Heart right ventricle (tissue), 16 donors: ENCODE measurements at regions not wholly inside any gene's neighbourhood (a gene's known extent, or its start where the extent isn't known, plus 50 kb on each side); places are given as distances from the start of the nearest gene placed in this dataset.

Experiments
- ATAC-seq, 8 donors: fragments of 200-7000 bp; cut with Tn5 transposase; one replicate each; pipeline ENCODE4 v1.9.1; 2020; ENCODE audit warnings: mild to moderate bottlenecking in 8 of 8, moderate library complexity in 8 of 8, moderate number of reproducible peaks in 1 of 8
- DNase-seq, 2 donors: peaks; one replicate each; pipeline ENCODE4 v3.0.0-alpha.2; 2020
- H3K27ac ChIP-seq, 10 donors: fragments of 200-600 bp; sonication (generic) in 2 of 10; one replicate each; pipeline versions ENCODE4 v1.5.0 to v1.8.0; 2020 to 2022; ENCODE audit warnings: mild to moderate bottlenecking in 3 of 10
- H3K27me3 ChIP-seq, 7 donors: fragments of 200-600 bp; one replicate each; pipeline ENCODE4 v1.8.0; 2021 to 2022; ENCODE audit warnings: mild to moderate bottlenecking in 2 of 7
- H3K36me3 ChIP-seq, 9 donors: fragments of 200-600 bp; sonication (generic) in 1 of 9; one replicate each; pipeline versions ENCODE4 v1.5.0 to v1.8.0; 2020 to 2022; ENCODE audit warnings: mild to moderate bottlenecking in 2 of 9
- H3K4me1 ChIP-seq, 9 donors: fragments of 200-600 bp; sonication (generic) in 1 of 9; one replicate each; pipeline versions ENCODE4 v1.5.0 to v1.8.0; 2020 to 2022; ENCODE audit warnings: mild to moderate bottlenecking in 4 of 9
- H3K4me3 ChIP-seq, 10 donors: fragments of 200-600 bp; sonication (generic) in 2 of 10; one replicate each; pipeline versions ENCODE4 v1.5.0 to v1.8.0; 2020 to 2022; ENCODE audit warnings: mild to moderate bottlenecking in 7 of 10, moderate library complexity in 2 of 10
- H3K9me3 ChIP-seq, 11 donors: fragments of 200-600 bp in 10 of 11; sonication (generic) in 2 of 11; one replicate each; pipeline versions ENCODE4 v1.5.0 to v1.8.0; 2013 to 2022; ENCODE audit warnings: mild to moderate bottlenecking in 2 of 11, control low read depth in 1 of 11, moderate library complexity in 1 of 11
- CTCF ChIP-seq, 9 donors: fragments of 200-600 bp; sonication (generic) in 2 of 9; IDR thresholded peaks; one replicate each; pipeline versions ENCODE4 v1.5.0 to v1.8.0; 2021 to 2022; ENCODE audit warnings: antibody characterized with exemption in 9 of 9, mild to moderate bottlenecking in 5 of 9, moderate library complexity in 1 of 9
- WGBS, 2 donors: extraction: QIAGEN DNeasy Blood & Tissue Kit; methylation state at CpG; one replicate each; pipeline ENCODE4 v1.1.7; 2013; ENCODE audit warnings: inconsistent platforms in 1 of 2; 5-methylcytosine and 5-hydroxymethylcytosine counted together
- intact Hi-C, 10 donors: fragments of 100-400 bp; cut with DNase I; formaldehyde crosslinking; loops; one replicate each; pipeline versions ENCODE4 v1.11.1 to v1.14.2; 2022
- donor health status: Arrhythmogenic right ventricular cardiomyopathy.
- donor health status: ischemic (EF 13 %, LVEDD 7.1; RV severe dilation, severe dysfunction).
- donor health status: healthy with polysubstance abuse.
- donor health status: DM: no; HTN: yes; CAD: no.
- donor health status: DM: no; HTN: no; CAD: no.
- donor health status: ischemic (EF 25% LVEDD 6.9; RV normal size, moderate dysfunction).
- donor health status: ischemic (EF 25% LVEDD 5.7; RV mildly dilated, moderate dysfunction).
- donor health status: healthy.
- donor health status: DM: yes; HTN: yes; CAD: no.
- donor health status: Ischemic cardiomyopathy.
- donor health status: ischemic (EF 35%, LVEDD 5.7; RV mildly dilated, moderate dysfunction).
- donor health status: nonischemic (EF 11% LVEDD 7.7; RV severe dilation, severe dysfunction).
- donor health status: DM: yes; HTN: yes; CAD: no.
- donor health status: PGD.
- donor health status: ischemic (EF 29% LVEDD 5.4; RV normal size, mild dysfunction).
- donor health status: nonischemic (EF 23%, LVEDD 6.1; RV moderate dilation, normal function).

- no peak for DNase-seq
- Histone ChIP-seq H3K4me1 (no peaks in the 10 kb centered on the region), H3K4me3 (no peak overlapping the region), H3K27me3 (peaks cover 0 to 5% (median 0%) of the 10 kb centered on the region in 7 donors), H3K9me3 (peaks cover 0 to 49% (median 0%) of the 10 kb centered on the region in 11 donors), H3K36me3 (no peaks in the 10 kb centered on the region), H3K27ac (no peak overlapping the region)
- intact Hi-C loops = no loop called here
- 37 to 68% methylated on average over 2 of the region's 2 CpGs for WGBS, 2 donors
- ATAC-seq = no peak
- TF ChIP-seq CTCF (IDR thresholded peaks at IDR 0.05) = no peak
Measured at GRCh38 chr7:67675971-67676370, 679.3 kb downstream of the TYW1 start.

- ATAC-seq = no peak
- peaks cover 0 to 29% (median 0%) of the 10 kb centered on the region in 11 donors for H3K9me3 ChIP-seq
- intact Hi-C loops = no loop called here
Measured at GRCh38 chr7:67678419-67678818, 681.8 kb downstream of the TYW1 start.

GRCh38 chr7:67683628-67684027 is 687.0 kb downstream of the TYW1 start:
- Histone ChIP-seq H3K9me3 (peaks cover 0 to 11% (median 0%) of the 10 kb centered on the region in 11 donors), H3K36me3 (no peaks in the 10 kb centered on the region), H3K27me3 (no peaks in the 10 kb centered on the region), H3K27ac (no peak overlapping the region), H3K4me1 (no peaks in the 10 kb centered on the region), H3K4me3 (no peak overlapping the region)
- intact Hi-C loops = no loop called here
- no peak for DNase-seq
- 59 to 95% methylated on average over 4 of the region's 4 CpGs for WGBS, 2 donors
- no peak for TF ChIP-seq CTCF (IDR thresholded peaks at IDR 0.05)
- no peak for ATAC-seq

More at GRCh38 chr7:67678419-67678818, 681.8 kb downstream of the TYW1 start:
- 66 to 76% methylated on average over 4 of the region's 4 CpGs for WGBS, 2 donors
- H3K27ac ChIP-seq = no peak overlapping the region
- H3K4me1 ChIP-seq = no peaks in the 10 kb centered on the region
- H3K4me3 ChIP-seq = no peak overlapping the region
- H3K36me3 ChIP-seq = no peaks in the 10 kb centered on the region
- TF ChIP-seq CTCF (IDR thresholded peaks at IDR 0.05) = no peak
- no peak for DNase-seq
- peaks cover 0 to 5% (median 0%) of the 10 kb centered on the region in 7 donors for H3K27me3 ChIP-seq

- no peak for TF ChIP-seq CTCF (IDR thresholded peaks at IDR 0.05)
Measured at GRCh38 chr7:67690700-67691099, 694.1 kb downstream of the TYW1 start.

More at GRCh38 chr7:67690700-67691099, 694.1 kb downstream of the TYW1 start:
- no peak for DNase-seq
- no peaks in the 10 kb centered on the region for H3K4me1 ChIP-seq
- no peak for ATAC-seq
- H3K27ac ChIP-seq = no peak overlapping the region
- no peaks in the 10 kb centered on the region for H3K36me3 ChIP-seq
- no peak overlapping the region for H3K4me3 ChIP-seq
- H3K9me3 ChIP-seq = peaks cover 0 to 14% (median 0%) of the 10 kb centered on the region in 11 donors
- intact Hi-C loops = no loop called here
- H3K27me3 ChIP-seq = peaks cover 0 to 40% (median 6%) of the 10 kb centered on the region in 7 donors
- 92 to 95% methylated on average over 1 of the region's 1 CpG for whole genome bisulfite sequencing, 2 donors
